ENCODE measurements at regions not wholly inside any gene's neighbourhood (a gene's known extent, or its start where the extent isn't known, plus 50 kb on each side); places are given as distances from the start of the nearest gene placed in this dataset.

DNA sequence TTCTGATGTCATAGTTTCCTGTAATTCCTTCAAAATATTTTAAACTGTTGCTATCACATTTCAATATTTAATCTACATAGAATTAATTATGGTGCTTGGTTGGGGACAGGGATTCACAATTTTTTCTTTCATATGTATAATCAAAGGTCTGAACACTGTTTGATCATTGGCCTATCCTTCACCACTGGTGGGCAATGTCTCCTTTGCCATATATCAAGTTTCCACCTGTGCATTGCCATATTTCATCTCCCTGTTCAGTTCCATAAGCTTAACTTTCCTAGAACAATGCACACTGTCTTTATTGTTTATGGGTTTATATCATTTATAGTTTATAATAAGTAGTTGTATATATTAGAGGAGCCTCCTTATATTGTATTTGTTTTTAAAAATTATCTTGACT is 374.9 kb upstream of the PTBP2 start:
- no peak for TF ChIP-seq TAF1 (conservative IDR thresholded peaks at IDR 0.05)
- TF ChIP-seq, protein P1, sequence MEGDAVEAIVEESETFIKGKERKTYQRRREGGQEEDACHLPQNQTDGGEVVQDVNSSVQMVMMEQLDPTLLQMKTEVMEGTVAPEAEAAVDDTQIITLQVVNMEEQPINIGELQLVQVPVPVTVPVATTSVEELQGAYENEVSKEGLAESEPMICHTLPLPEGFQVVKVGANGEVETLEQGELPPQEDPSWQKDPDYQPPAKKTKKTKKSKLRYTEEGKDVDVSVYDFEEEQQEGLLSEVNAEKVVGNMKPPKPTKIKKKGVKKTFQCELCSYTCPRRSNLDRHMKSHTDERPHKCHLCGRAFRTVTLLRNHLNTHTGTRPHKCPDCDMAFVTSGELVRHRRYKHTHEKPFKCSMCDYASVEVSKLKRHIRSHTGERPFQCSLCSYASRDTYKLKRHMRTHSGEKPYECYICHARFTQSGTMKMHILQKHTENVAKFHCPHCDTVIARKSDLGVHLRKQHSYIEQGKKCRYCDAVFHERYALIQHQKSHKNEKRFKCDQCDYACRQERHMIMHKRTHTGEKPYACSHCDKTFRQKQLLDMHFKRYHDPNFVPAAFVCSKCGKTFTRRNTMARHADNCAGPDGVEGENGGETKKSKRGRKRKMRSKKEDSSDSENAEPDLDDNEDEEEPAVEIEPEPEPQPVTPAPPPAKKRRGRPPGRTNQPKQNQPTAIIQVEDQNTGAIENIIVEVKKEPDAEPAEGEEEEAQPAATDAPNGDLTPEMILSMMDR (IDR thresholded peaks at IDR 0.05; ENCODE audit: low read depth, low read length, missing input control) = no peak
- no peak for TF ChIP-seq RXRA (IDR thresholded peaks at IDR 0.05)
- no peak for TF ChIP-seq GABPA (IDR thresholded peaks at IDR 0.05 in 1 of 2, conservative IDR thresholded peaks at IDR 0.05 in 1 of 2)

Data from liver (tissue), 3 donors.